Thyroid gland (tissue), 4 donors: ENCODE measurements at regions not wholly inside any gene's neighbourhood (a gene's known extent, or its start where the extent isn't known, plus 50 kb on each side); places are given as distances from the start of the nearest gene placed in this dataset.

Experiments
- CTCF ChIP-seq, 6 experiments: fragments of 200-600 bp in 3 of 6; fragments of 450-650 bp in 3 of 6; sonication (generic) in 3 of 6; IDR thresholded peaks; one replicate each; pipeline ENCODE4 v1.5.1; 2016 to 2019; ENCODE audit warnings: antibody characterized with exemption in 6 of 6, mild to moderate bottlenecking in 2 of 6, inconsistent platforms in 1 of 6, moderate library complexity in 1 of 6
- POLR2A ChIP-seq, 2 donors: fragments of 450-650 bp; IDR thresholded peaks; one replicate each; pipeline ENCODE4 v1.6.1; 2017; ENCODE audit warnings: antibody characterized with exemption in 2 of 2, mild to moderate bottlenecking in 2 of 2, moderate library complexity in 1 of 2

- TF ChIP-seq CTCF (IDR thresholded peaks at IDR 0.05) (no peak), POLR2A (IDR thresholded peaks at IDR 0.05) (no peak)
Measured at GRCh38 chr15:39088156-39088555, 492.7 kb upstream of the THBS1 start.
